Natural killer cell (primary cell): ENCODE measurements at regions not wholly inside any gene's neighbourhood (a gene's known extent, or its start where the extent isn't known, plus 50 kb on each side); places are given as distances from the start of the nearest gene placed in this dataset.

Experiments used
- ATAC-seq, 3 donors: fragments of 150-1000 bp in 2 of 3; fragments of 200-7000 bp in 1 of 3; cut with Tn5 transposase; 1 replicate in 1 of 3; 2 replicates in 2 of 3; pipeline ENCODE4 v1.10.0; 2021; ENCODE audit warnings: mild to moderate bottlenecking in 2 of 3, moderate library complexity in 2 of 3
- DNase-seq, 2 donors: peaks; one replicate each; pipeline versions ENCODE4 v3.0.0 to v3.0.0-alpha.2; 2013 to 2021; ENCODE audit warnings: mixed read lengths in 1 of 2
- H3K27ac ChIP-seq: one replicate; pipeline ENCODE4 v1.5.1; 2013; ENCODE audit warnings: mild to moderate bottlenecking, low read length
- H3K27me3 ChIP-seq: one replicate; pipeline ENCODE4 v1.6.1; 2013; ENCODE audit warnings: low read length; ENCODE audit not compliant: control insufficient read depth, insufficient read depth
- H3K36me3 ChIP-seq: one replicate; pipeline ENCODE4 v1.6.1; 2013; ENCODE audit warnings: low read length; ENCODE audit not compliant: control insufficient read depth, insufficient read depth
- H3K4me1 ChIP-seq: one replicate; pipeline ENCODE4 v1.6.1; 2013; ENCODE audit warnings: low read length; ENCODE audit not compliant: control insufficient read depth, insufficient read depth
- H3K4me3 ChIP-seq: one replicate; pipeline ENCODE4 v1.5.1; 2013; ENCODE audit warnings: low read length
- H3K9me3 ChIP-seq: one replicate; pipeline ENCODE4 v1.6.1; 2013; ENCODE audit warnings: low read length; ENCODE audit not compliant: control insufficient read depth, insufficient read depth
- H3K27ac Mint-ChIP-seq, 2 donors: one replicate each; pipeline ENCODE4 v1.8.0; 2022; ENCODE audit warnings: mild to moderate bottlenecking in 2 of 2, mixed read lengths in 2 of 2, moderate library complexity in 1 of 2
- H3K27me3 Mint-ChIP-seq, 2 donors: one replicate each; pipeline ENCODE4 v1.8.0; 2022; ENCODE audit warnings: low read depth in 2 of 2, mixed read lengths in 2 of 2
- H3K36me3 Mint-ChIP-seq: one replicate; pipeline ENCODE4 v1.8.0; 2022; ENCODE audit warnings: mixed read lengths
- H3K4me1 Mint-ChIP-seq, 2 donors: one replicate each; pipeline ENCODE4 v1.8.0; 2022; ENCODE audit warnings: mixed read lengths in 2 of 2
- H3K4me3 Mint-ChIP-seq: one replicate; pipeline ENCODE4 v1.8.0; 2022; ENCODE audit warnings: mild to moderate bottlenecking, moderate library complexity, mixed read lengths
- H3K9me3 Mint-ChIP-seq, 2 donors: one replicate each; pipeline ENCODE4 v1.8.0; 2022; ENCODE audit warnings: mixed read lengths in 2 of 2
- WGBS: methylation state at CpG from one replicate; pipeline ENCODE4 v1.1.7; 2013; ENCODE audit warnings: missing lambda C conversion rate; ENCODE audit not compliant: insufficient coverage; 5-methylcytosine and 5-hydroxymethylcytosine counted together
- intact Hi-C: fragments of 100-400 bp; cut with micrococcal nuclease; formaldehyde crosslinking; loops from one replicate; pipeline ENCODE4 v1.14.2; 2022
- TF ChIP-seq, protein P1 (sequence below): fragments of 200-600 bp; IDR thresholded peaks from one replicate; pipeline ENCODE4 v1.8.0; 2022; ENCODE audit warnings: antibody characterized with exemption

DNA sequence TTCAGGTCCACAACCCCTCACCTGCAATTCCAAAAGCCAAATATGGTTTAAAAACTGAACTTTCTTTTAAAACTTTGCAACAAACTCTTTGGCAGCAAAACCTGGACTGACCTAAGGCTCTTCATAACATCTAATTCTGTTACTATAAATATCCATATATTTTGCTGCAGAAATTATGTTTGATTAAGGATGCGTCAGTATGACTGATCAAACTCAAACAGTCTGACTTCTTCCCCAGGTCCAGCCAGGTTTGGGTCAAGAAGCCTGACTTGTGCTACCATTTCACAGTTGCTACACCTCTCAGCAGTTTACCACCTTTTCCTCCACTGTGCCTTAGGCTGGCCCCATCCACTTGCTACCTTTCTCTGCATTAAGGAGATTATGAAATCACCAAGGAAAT, 127.0 kb upstream of the DUSP22 start:
- intact Hi-C loops, result no loop called here
- Mint-ChIP-seq H3K27me3 (peaks cover 11 to 38% of the 10 kb centered on the region in 2 donors), H3K36me3 (no peaks in the 10 kb centered on the region), H3K4me1 (no peaks in the 10 kb centered on the region), H3K9me3 (no peaks in the 10 kb centered on the region), H3K4me3 (no peak overlapping the region), H3K27ac (no peak overlapping the region)
- 86% methylated on average over 1 of the region's 1 CpG for WGBS
- no peak overlapping the region for H3K4me3 ChIP-seq
- no peak for ATAC-seq
- no peaks in the 10 kb centered on the region for H3K9me3 ChIP-seq
- H3K27ac ChIP-seq, result no peak overlapping the region
- H3K36me3 ChIP-seq, result no peaks in the 10 kb centered on the region
- no peaks in the 10 kb centered on the region for H3K4me1 ChIP-seq
- TF ChIP-seq, protein P1, sequence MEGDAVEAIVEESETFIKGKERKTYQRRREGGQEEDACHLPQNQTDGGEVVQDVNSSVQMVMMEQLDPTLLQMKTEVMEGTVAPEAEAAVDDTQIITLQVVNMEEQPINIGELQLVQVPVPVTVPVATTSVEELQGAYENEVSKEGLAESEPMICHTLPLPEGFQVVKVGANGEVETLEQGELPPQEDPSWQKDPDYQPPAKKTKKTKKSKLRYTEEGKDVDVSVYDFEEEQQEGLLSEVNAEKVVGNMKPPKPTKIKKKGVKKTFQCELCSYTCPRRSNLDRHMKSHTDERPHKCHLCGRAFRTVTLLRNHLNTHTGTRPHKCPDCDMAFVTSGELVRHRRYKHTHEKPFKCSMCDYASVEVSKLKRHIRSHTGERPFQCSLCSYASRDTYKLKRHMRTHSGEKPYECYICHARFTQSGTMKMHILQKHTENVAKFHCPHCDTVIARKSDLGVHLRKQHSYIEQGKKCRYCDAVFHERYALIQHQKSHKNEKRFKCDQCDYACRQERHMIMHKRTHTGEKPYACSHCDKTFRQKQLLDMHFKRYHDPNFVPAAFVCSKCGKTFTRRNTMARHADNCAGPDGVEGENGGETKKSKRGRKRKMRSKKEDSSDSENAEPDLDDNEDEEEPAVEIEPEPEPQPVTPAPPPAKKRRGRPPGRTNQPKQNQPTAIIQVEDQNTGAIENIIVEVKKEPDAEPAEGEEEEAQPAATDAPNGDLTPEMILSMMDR, result no peak
- H3K27me3 ChIP-seq, result no peaks in the 10 kb centered on the region
- no peak for DNase-seq

GRCh38 chr6:165906-166305, 126.4 kb upstream of the DUSP22 start:
- Mint-ChIP-seq H3K9me3 (no peaks in the 10 kb centered on the region), H3K4me1 (no peaks in the 10 kb centered on the region), H3K27me3 (peaks cover 8 to 38% of the 10 kb centered on the region in 2 donors), H3K36me3 (no peaks in the 10 kb centered on the region), H3K4me3 (no peak overlapping the region), H3K27ac (no peak overlapping the region)
- ATAC-seq (no peak), DNase-seq (no peak)
- no peaks in the 10 kb centered on the region for H3K36me3 ChIP-seq
- no peaks in the 10 kb centered on the region for H3K9me3 ChIP-seq
- H3K4me3 ChIP-seq, result no peak overlapping the region
- intact Hi-C loops, result no loop called here
- no peak overlapping the region for H3K27ac ChIP-seq
- H3K4me1 ChIP-seq, result no peaks in the 10 kb centered on the region
- no peaks in the 10 kb centered on the region for H3K27me3 ChIP-seq
- TF ChIP-seq, protein P1, result no peak

- Histone ChIP-seq H3K9me3 (no peaks in the 10 kb centered on the region), H3K27me3 (no peaks in the 10 kb centered on the region), H3K4me3 (no peak overlapping the region), H3K4me1 (no peaks in the 10 kb centered on the region), H3K27ac (no peak overlapping the region), H3K36me3 (no peaks in the 10 kb centered on the region)
- Mint-ChIP-seq H3K9me3 (peaks cover 0 to 2% of the 10 kb centered on the region in 2 donors), H3K36me3 (no peaks in the 10 kb centered on the region), H3K4me3 (no peak overlapping the region), H3K27me3 (peaks cover 15 to 41% of the 10 kb centered on the region in 2 donors), H3K27ac (no peak overlapping the region), H3K4me1 (no peaks in the 10 kb centered on the region)
- TF ChIP-seq, protein P1, result peak; percentile 80
- intact Hi-C loops, result no loop called here
- DNase-seq, result peak in 1 of 2 donors; percentile 59
- ATAC-seq, result peak in 1 of 3 donors; percentile 44
- no CpG with 5 or more reads among the region's 3 CpGs for WGBS
Measured at GRCh38 chr6:168865-169455, 123.3 kb upstream of the DUSP22 start.

DNA sequence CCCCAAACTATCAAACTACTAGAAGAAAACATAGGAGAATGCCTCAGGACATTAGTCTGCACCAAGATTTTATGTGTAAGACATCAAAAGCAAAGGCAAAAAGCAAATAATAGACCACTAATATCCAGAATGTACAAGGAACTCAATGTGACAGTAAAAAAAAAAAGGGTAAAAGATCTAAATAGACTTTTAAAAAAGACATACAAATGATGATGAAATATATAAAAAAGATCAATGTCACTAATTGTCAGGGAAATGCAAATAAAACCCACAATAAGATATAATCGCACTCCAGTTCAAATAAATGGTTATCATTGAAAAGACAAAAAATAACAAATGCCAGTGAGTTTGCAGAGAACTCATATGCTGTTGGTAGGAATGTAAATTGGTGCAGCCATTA, 118.3 kb upstream of the DUSP22 start:
- peaks cover 0 to 2% of the 10 kb centered on the region in 2 donors for H3K9me3 Mint-ChIP-seq
- no CpG with 5 or more reads among the region's 1 CpG for WGBS
- intact Hi-C loops, result no loop called here

More for the DNA sequence above, 118.3 kb upstream of the DUSP22 start:
- DNase-seq (no peak), ATAC-seq (no peak)
- H3K27ac Mint-ChIP-seq, result no peak overlapping the region
- no peak overlapping the region for H3K4me3 Mint-ChIP-seq
- peaks cover 25 to 49% of the 10 kb centered on the region in 2 donors for H3K27me3 Mint-ChIP-seq
- Histone ChIP-seq H3K4me1 (no peaks in the 10 kb centered on the region), H3K27me3 (no peaks in the 10 kb centered on the region), H3K27ac (no peak overlapping the region), H3K9me3 (no peaks in the 10 kb centered on the region), H3K36me3 (no peaks in the 10 kb centered on the region), H3K4me3 (no peak overlapping the region)
- H3K4me1 Mint-ChIP-seq, result no peaks in the 10 kb centered on the region
- TF ChIP-seq, protein P1, result no peak
- H3K36me3 Mint-ChIP-seq, result no peaks in the 10 kb centered on the region
